ENCODE measurements at regions not wholly inside any gene's neighbourhood (a gene's known extent, or its start where the extent isn't known, plus 50 kb on each side); places are given as distances from the start of the nearest gene placed in this dataset.

GRCh38 chr1:217993439-217993838 is 291.7 kb upstream of the RRP15 start:
- no peak for TF ChIP-seq USF2 (IDR thresholded peaks at IDR 0.05; ENCODE audit: borderline replicate concordance, low read depth, low read length)
- TF ChIP-seq EP300 (IDR thresholded peaks at IDR 0.05; ENCODE audit: borderline replicate concordance in 1 of 2, control insufficient read depth in 1 of 2, low read depth in 2 of 2, low read length in 2 of 2): no peak
- TF ChIP-seq SP1 (IDR thresholded peaks at IDR 0.05; ENCODE audit: low read depth, low read length): no peak
- TF ChIP-seq CTCF (IDR thresholded peaks at IDR 0.05 in 2 of 3, conservative IDR thresholded peaks at IDR 0.05 in 1 of 3; ENCODE audit: control insufficient read depth in 2 of 3, extremely low read depth in 1 of 3, insufficient read depth in 1 of 3, low read depth in 3 of 3, low read length in 3 of 3): no peak
- no peak for TF ChIP-seq RELB (IDR thresholded peaks at IDR 0.05; ENCODE audit: low read depth)
- TF ChIP-seq BRCA1 (IDR thresholded peaks at IDR 0.05; ENCODE audit: low read depth, low read length): no peak
- TF ChIP-seq ZNF274 (IDR thresholded peaks at IDR 0.05; ENCODE audit: insufficient read depth, insufficient read length): no peak
- TF ChIP-seq CUX1 (IDR thresholded peaks at IDR 0.05; ENCODE audit: insufficient replicate concordance, low read depth, low read length): no peak
- no peak for TF ChIP-seq TCF12 (IDR thresholded peaks at IDR 0.05; ENCODE audit: low read depth, low read length)
- TF ChIP-seq JUND (IDR thresholded peaks at IDR 0.05; ENCODE audit: low read depth, low read length): no peak
- no peak for TF ChIP-seq RAD21 (IDR thresholded peaks at IDR 0.05; ENCODE audit: insufficient read depth, low read depth, low read length)
- no peak for TF ChIP-seq SUZ12 (IDR thresholded peaks at IDR 0.05; ENCODE audit: unreplicated experiment)
